Tibial artery (tissue), 4 donors: ENCODE measurements at regions not wholly inside any gene's neighbourhood (a gene's known extent, or its start where the extent isn't known, plus 50 kb on each side); places are given as distances from the start of the nearest gene placed in this dataset.
"Not testable (repeated sequence)": the region's sequence is repeated elsewhere in the genome, so short reads cannot be mapped to it uniquely, and the experiment has no call there.

Source experiments
- DNase-seq, 2 donors: peaks; one replicate each; pipeline ENCODE4 v3.0.0-alpha.2; 2019
- H3K27ac ChIP-seq, 2 donors: fragments of 200-600 bp; sonication (generic) in 1 of 2; 1 replicate in 1 of 2; 2 replicates in 1 of 2; pipeline ENCODE4 v1.5.1; 2018 to 2019; ENCODE audit warnings: mild to moderate bottlenecking in 1 of 2
- H3K27me3 ChIP-seq, 2 donors: fragments of 200-600 bp; sonication (generic) in 1 of 2; one replicate each; pipeline versions ENCODE4 v1.5.1 to v1.6.0; 2016 to 2019
- H3K36me3 ChIP-seq, 3 donors: fragments of 200-600 bp; sonication (generic) in 2 of 3; one replicate each; pipeline ENCODE4 v1.5.1; 2016 to 2019; ENCODE audit warnings: mild to moderate bottlenecking in 2 of 3
- H3K4me1 ChIP-seq, 4 donors: fragments of 200-600 bp; sonication (generic) in 2 of 4; 1 replicate in 3 of 4; 2 replicates in 1 of 4; pipeline ENCODE4 v1.5.1; 2016 to 2019
- H3K4me3 ChIP-seq, 2 donors: fragments of 200-600 bp; sonication (generic) in 1 of 2; 1 replicate in 1 of 2; 2 replicates in 1 of 2; pipeline ENCODE4 v1.5.1; 2018 to 2019; ENCODE audit warnings: mild to moderate bottlenecking in 2 of 2
- H3K9me3 ChIP-seq, 3 donors: fragments of 200-600 bp; sonication (generic) in 1 of 3; one replicate each; pipeline ENCODE4 v1.5.1; 2016 to 2019
- CTCF ChIP-seq, 2 experiments: fragments of 200-600 bp in 1 of 2; fragments of 450-650 bp in 1 of 2; IDR thresholded peaks; one replicate each; pipeline ENCODE4 v1.5.1; 2017 to 2019; ENCODE audit warnings: antibody characterized with exemption in 2 of 2, mild to moderate bottlenecking in 1 of 2, moderate library complexity in 1 of 2
- intact Hi-C: fragments of 100-400 bp; cut with DNase I; formaldehyde crosslinking; loops from one replicate; pipeline ENCODE4 v1.15.0; 2023; ENCODE audit warnings: low total_unique reads

GRCh38 chr2:191506515-191506914 is 171.4 kb upstream of the NABP1 start:
- Histone ChIP-seq H3K4me3 (no peak overlapping the region), H3K9me3 (no peaks in the 10 kb centered on the region), H3K4me1 (peaks cover 0 to under 1% (median 0%) of the 10 kb centered on the region in 4 donors), H3K27ac (no peak overlapping the region), H3K36me3 (no peaks in the 10 kb centered on the region), H3K27me3 (no peaks in the 10 kb centered on the region)
- TF ChIP-seq CTCF (IDR thresholded peaks at IDR 0.05): no peak
- no peak for DNase-seq
- intact Hi-C loops: no loop called here

- H3K9me3 ChIP-seq, H3K4me1 ChIP-seq, intact Hi-C loops, H3K27me3 ChIP-seq, H3K36me3 ChIP-seq, DNase-seq, H3K27ac ChIP-seq, H3K4me3 ChIP-seq: not testable (repeated sequence)
These were observed 170.6 kb upstream of the NABP1 start for GRCh38 chr2:191507252-191507853.

- Histone ChIP-seq H3K36me3 (no peaks in the 10 kb centered on the region), H3K27me3 (no peaks in the 10 kb centered on the region), H3K9me3 (no peaks in the 10 kb centered on the region), H3K27ac (no peak overlapping the region), H3K4me1 (no peaks in the 10 kb centered on the region), H3K4me3 (no peak overlapping the region)
- TF ChIP-seq CTCF (IDR thresholded peaks at IDR 0.05): no peak
- intact Hi-C loops: no loop called here
- no peak for DNase-seq
These were observed 169.2 kb upstream of the NABP1 start for GRCh38 chr2:191508738-191509137.

GRCh38 chr2:191512216-191512835 is 165.6 kb upstream of the NABP1 start:
- H3K9me3 ChIP-seq: no peaks in the 10 kb centered on the region
- no peaks in the 10 kb centered on the region for H3K27me3 ChIP-seq
- no peaks in the 10 kb centered on the region for H3K4me1 ChIP-seq
- H3K36me3 ChIP-seq: no peaks in the 10 kb centered on the region
- intact Hi-C loops: no loop called here
- TF ChIP-seq CTCF (IDR thresholded peaks at IDR 0.05): no peak
- DNase-seq: no peak
- no peak overlapping the region for H3K27ac ChIP-seq
- H3K4me3 ChIP-seq: no peak overlapping the region

GRCh38 chr2:191512874-191513273 is 165.1 kb upstream of the NABP1 start:
- intact Hi-C loops: no loop called here

More at GRCh38 chr2:191512874-191513273, 165.1 kb upstream of the NABP1 start:
- Histone ChIP-seq H3K9me3 (no peaks in the 10 kb centered on the region), H3K27ac (no peak overlapping the region), H3K36me3 (no peaks in the 10 kb centered on the region), H3K4me3 (no peak overlapping the region), H3K4me1 (no peaks in the 10 kb centered on the region), H3K27me3 (no peaks in the 10 kb centered on the region)
- no peak for TF ChIP-seq CTCF (IDR thresholded peaks at IDR 0.05)
- DNase-seq: no peak
